Hematopoietic multipotent progenitor cell treated with erythropoietin and hydrocortisone succinate and interleukin-3 and kit ligand, for 17 days (in vitro differentiated cells): ENCODE measurements at regions not wholly inside any gene's neighbourhood (a gene's known extent, or its start where the extent isn't known, plus 50 kb on each side); places are given as distances from the start of the nearest gene placed in this dataset.
"Not testable (repeated sequence)": the region's sequence is repeated elsewhere in the genome, so short reads cannot be mapped to it uniquely, and the experiment has no call there.

ENCODE experiments used
- DNase-seq: peaks from one replicate; pipeline ENCODE4 v3.0.0-alpha.2; 2015; ENCODE audit warnings: low spot score

- DNase-seq: no peak
Measured at GRCh38 chr1:60540141-60540540, 466.6 kb upstream of the C1orf87 start.

- DNase-seq: no peak
Measured at GRCh38 chr1:60535713-60536112, 462.1 kb upstream of the C1orf87 start.

GRCh38 chr1:60527567-60527966 lies 454.0 kb upstream of the C1orf87 start:
- no peak for DNase-seq

- no peak for DNase-seq
Measured at GRCh38 chr1:60516996-60517395, 443.4 kb upstream of the C1orf87 start.

- no peak for DNase-seq
Measured at GRCh38 chr1:60510162-60510561, 436.6 kb upstream of the C1orf87 start.

- no peak for DNase-seq
Measured at GRCh38 chr1:60504206-60504840, 430.8 kb upstream of the C1orf87 start.

GRCh38 chr1:60503266-60503925 lies 429.8 kb upstream of the C1orf87 start:
- DNase-seq: no peak

- DNase-seq: no peak
Measured at GRCh38 chr1:60502506-60502905, 428.9 kb upstream of the C1orf87 start.

GRCh38 chr1:60489916-60490480 lies 416.4 kb upstream of the C1orf87 start:
- DNase-seq: not testable (repeated sequence)

GRCh38 chr1:60488847-60489246 lies 415.3 kb upstream of the C1orf87 start:
- no peak for DNase-seq

- no peak for DNase-seq
Measured at GRCh38 chr1:60487565-60488345, 414.2 kb upstream of the C1orf87 start.

GRCh38 chr1:60483509-60483908 lies 409.9 kb upstream of the C1orf87 start:
- no peak for DNase-seq

GRCh38 chr1:60470246-60470645 lies 396.7 kb upstream of the C1orf87 start:
- no peak for DNase-seq

- DNase-seq: no peak
Measured at GRCh38 chr1:60463786-60464185, 390.2 kb upstream of the C1orf87 start.

GRCh38 chr1:60463146-60463545 lies 389.6 kb upstream of the C1orf87 start:
- no peak for DNase-seq

- DNase-seq: no peak
Measured at GRCh38 chr1:60461925-60462595, 388.5 kb upstream of the C1orf87 start.

GRCh38 chr1:60458111-60458510 lies 384.5 kb upstream of the C1orf87 start:
- no peak for DNase-seq

GRCh38 chr1:60449876-60450275 lies 376.3 kb upstream of the C1orf87 start:
- no peak for DNase-seq

GRCh38 chr1:60448850-60449249 lies 375.3 kb upstream of the C1orf87 start:
- DNase-seq: no peak

- no peak for DNase-seq
Measured at GRCh38 chr1:60444680-60445079, 371.1 kb upstream of the C1orf87 start.

GRCh38 chr1:60436186-60436585 lies 362.6 kb upstream of the C1orf87 start:
- DNase-seq: no peak

- no peak for DNase-seq
Measured at GRCh38 chr1:60431593-60431992, 358.0 kb upstream of the C1orf87 start.
